ENCODE measurements at regions not wholly inside any gene's neighbourhood (a gene's known extent, or its start where the extent isn't known, plus 50 kb on each side); places are given as distances from the start of the nearest gene placed in this dataset.

- Histone ChIP-seq H3K4me1 (replicated peaks in 1 of 2) (no peaks in the 10 kb centered on the region), H3K4me3 (no peak overlapping the region), H3K27ac (no peak overlapping the region), H3K27me3 (no peaks in the 10 kb centered on the region), H3K36me3 (replicated peaks in 1 of 2) (no peaks in the 10 kb centered on the region), H3K9me3 (replicated peaks in 1 of 3) (peaks cover 0 to 6% (median 0%) of the 10 kb centered on the region in 3 donors)
- intact Hi-C loops (cut with DNase I) = no loop called here
- DNase-seq = no peak
- TF ChIP-seq POLR2A (IDR thresholded peaks at IDR 0.05) = no peak
- TF ChIP-seq, protein P1, sequence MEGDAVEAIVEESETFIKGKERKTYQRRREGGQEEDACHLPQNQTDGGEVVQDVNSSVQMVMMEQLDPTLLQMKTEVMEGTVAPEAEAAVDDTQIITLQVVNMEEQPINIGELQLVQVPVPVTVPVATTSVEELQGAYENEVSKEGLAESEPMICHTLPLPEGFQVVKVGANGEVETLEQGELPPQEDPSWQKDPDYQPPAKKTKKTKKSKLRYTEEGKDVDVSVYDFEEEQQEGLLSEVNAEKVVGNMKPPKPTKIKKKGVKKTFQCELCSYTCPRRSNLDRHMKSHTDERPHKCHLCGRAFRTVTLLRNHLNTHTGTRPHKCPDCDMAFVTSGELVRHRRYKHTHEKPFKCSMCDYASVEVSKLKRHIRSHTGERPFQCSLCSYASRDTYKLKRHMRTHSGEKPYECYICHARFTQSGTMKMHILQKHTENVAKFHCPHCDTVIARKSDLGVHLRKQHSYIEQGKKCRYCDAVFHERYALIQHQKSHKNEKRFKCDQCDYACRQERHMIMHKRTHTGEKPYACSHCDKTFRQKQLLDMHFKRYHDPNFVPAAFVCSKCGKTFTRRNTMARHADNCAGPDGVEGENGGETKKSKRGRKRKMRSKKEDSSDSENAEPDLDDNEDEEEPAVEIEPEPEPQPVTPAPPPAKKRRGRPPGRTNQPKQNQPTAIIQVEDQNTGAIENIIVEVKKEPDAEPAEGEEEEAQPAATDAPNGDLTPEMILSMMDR (IDR thresholded peaks at IDR 0.05) = no peak
Observed at GRCh38 chr6:81821449-81821848, 69.0 kb upstream of the TENT5A start.

- intact Hi-C loops (cut with DNase I) = no loop called here
- Histone ChIP-seq H3K4me1 (replicated peaks in 1 of 2) (no peaks in the 10 kb centered on the region), H3K4me3 (no peak overlapping the region), H3K27me3 (no peaks in the 10 kb centered on the region), H3K27ac (no peak overlapping the region), H3K9me3 (replicated peaks in 1 of 3) (peaks cover 0 to 3% (median 0%) of the 10 kb centered on the region in 3 donors), H3K36me3 (replicated peaks in 1 of 2) (no peaks in the 10 kb centered on the region)
- no peak for TF ChIP-seq POLR2A (IDR thresholded peaks at IDR 0.05)
- TF ChIP-seq, protein P1 (IDR thresholded peaks at IDR 0.05) = no peak
- no peak for DNase-seq
- WGBS, 4 donors = 57 to 77% (median 73%) methylated on average over 1 of the region's 1 CpG
Observed at GRCh38 chr6:81820980-81821379, 68.5 kb upstream of the TENT5A start.

DNA sequence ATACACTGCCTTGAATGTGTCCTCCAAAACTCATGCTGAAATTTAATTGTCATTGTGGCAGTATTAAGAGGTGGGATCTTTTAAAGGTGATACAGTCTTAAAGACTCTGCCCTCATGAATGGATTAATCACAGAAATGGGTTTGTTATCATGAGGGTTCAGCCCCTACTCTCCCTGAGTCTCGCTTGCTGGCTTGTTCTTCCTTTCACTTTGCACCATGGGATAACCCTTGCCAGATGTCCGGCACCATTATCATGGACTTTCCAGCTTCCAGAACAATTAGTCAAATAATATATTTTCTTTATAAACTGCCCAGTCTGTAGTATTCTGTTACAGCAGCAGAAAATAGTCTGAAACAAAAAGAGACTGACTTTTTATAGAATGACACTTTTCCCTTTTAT is 67.9 kb upstream of the TENT5A start:
- no peak overlapping the region for H3K27ac ChIP-seq
- DNase-seq = no peak
- TF ChIP-seq, protein P1 (IDR thresholded peaks at IDR 0.05) = no peak
- no peak for TF ChIP-seq POLR2A (IDR thresholded peaks at IDR 0.05)
- WGBS, 4 donors = 68 to 89% (median 83%) methylated on average over 2 of the region's 2 CpGs
- H3K4me3 ChIP-seq = no peak overlapping the region
- H3K9me3 ChIP-seq (replicated peaks in 1 of 3) = no peaks in the 10 kb centered on the region
- no peaks in the 10 kb centered on the region for H3K4me1 ChIP-seq (replicated peaks in 1 of 2)
- intact Hi-C loops (cut with DNase I) = no loop called here
- no peaks in the 10 kb centered on the region for H3K27me3 ChIP-seq
- H3K36me3 ChIP-seq (replicated peaks in 1 of 2) = no peaks in the 10 kb centered on the region

DNA sequence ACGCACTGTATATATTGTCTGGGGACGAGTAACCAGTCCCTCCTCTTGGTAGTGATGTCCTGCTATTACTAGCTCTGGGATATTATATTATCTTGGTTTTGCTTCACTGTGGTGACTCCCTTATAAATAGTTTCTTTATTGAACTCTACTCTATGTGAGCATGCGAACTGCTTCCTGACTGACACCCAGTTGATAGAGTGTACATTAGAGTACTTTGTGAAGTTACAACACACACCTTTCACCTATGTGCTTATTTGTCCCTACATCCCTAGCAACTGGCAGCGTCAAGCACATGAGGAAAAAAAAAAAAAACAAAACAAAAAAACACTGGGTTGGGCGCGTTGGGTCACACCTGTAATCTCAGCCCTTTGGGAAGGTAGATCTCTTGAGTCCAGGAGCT is 67.3 kb upstream of the TENT5A start:
- no peak overlapping the region for H3K4me3 ChIP-seq
- no peaks in the 10 kb centered on the region for H3K9me3 ChIP-seq (replicated peaks in 1 of 3)
- no peaks in the 10 kb centered on the region for H3K36me3 ChIP-seq (replicated peaks in 1 of 2)
- DNase-seq = no peak
- no peaks in the 10 kb centered on the region for H3K4me1 ChIP-seq (replicated peaks in 1 of 2)
- WGBS, 4 donors = 92 to 97% (median 94%) methylated on average over 6 of the region's 6 CpGs
- H3K27me3 ChIP-seq = no peaks in the 10 kb centered on the region
- intact Hi-C loops (cut with DNase I) = no loop called here
- no peak overlapping the region for H3K27ac ChIP-seq
- TF ChIP-seq, protein P1 (IDR thresholded peaks at IDR 0.05) = no peak
- no peak for TF ChIP-seq POLR2A (IDR thresholded peaks at IDR 0.05)
